Natural killer cell (primary cell): ENCODE measurements at regions not wholly inside any gene's neighbourhood (a gene's known extent, or its start where the extent isn't known, plus 50 kb on each side); places are given as distances from the start of the nearest gene placed in this dataset.

Source experiments
- ATAC-seq, 3 donors: fragments of 150-1000 bp in 2 of 3; fragments of 200-7000 bp in 1 of 3; cut with Tn5 transposase; 1 replicate in 1 of 3; 2 replicates in 2 of 3; pipeline ENCODE4 v1.10.0; 2021; ENCODE audit warnings: mild to moderate bottlenecking in 2 of 3, moderate library complexity in 2 of 3
- DNase-seq, 2 donors: peaks; one replicate each; pipeline versions ENCODE4 v3.0.0 to v3.0.0-alpha.2; 2013 to 2021; ENCODE audit warnings: mixed read lengths in 1 of 2
- H3K27ac ChIP-seq: one replicate; pipeline ENCODE4 v1.5.1; 2013; ENCODE audit warnings: mild to moderate bottlenecking, low read length
- H3K27me3 ChIP-seq: one replicate; pipeline ENCODE4 v1.6.1; 2013; ENCODE audit warnings: low read length; ENCODE audit not compliant: control insufficient read depth, insufficient read depth
- H3K36me3 ChIP-seq: one replicate; pipeline ENCODE4 v1.6.1; 2013; ENCODE audit warnings: low read length; ENCODE audit not compliant: control insufficient read depth, insufficient read depth
- H3K4me1 ChIP-seq: one replicate; pipeline ENCODE4 v1.6.1; 2013; ENCODE audit warnings: low read length; ENCODE audit not compliant: control insufficient read depth, insufficient read depth
- H3K4me3 ChIP-seq: one replicate; pipeline ENCODE4 v1.5.1; 2013; ENCODE audit warnings: low read length
- H3K9me3 ChIP-seq: one replicate; pipeline ENCODE4 v1.6.1; 2013; ENCODE audit warnings: low read length; ENCODE audit not compliant: control insufficient read depth, insufficient read depth
- H3K27ac Mint-ChIP-seq, 2 donors: one replicate each; pipeline ENCODE4 v1.8.0; 2022; ENCODE audit warnings: mild to moderate bottlenecking in 2 of 2, mixed read lengths in 2 of 2, moderate library complexity in 1 of 2
- H3K27me3 Mint-ChIP-seq, 2 donors: one replicate each; pipeline ENCODE4 v1.8.0; 2022; ENCODE audit warnings: low read depth in 2 of 2, mixed read lengths in 2 of 2
- H3K36me3 Mint-ChIP-seq: one replicate; pipeline ENCODE4 v1.8.0; 2022; ENCODE audit warnings: mixed read lengths
- H3K4me1 Mint-ChIP-seq, 2 donors: one replicate each; pipeline ENCODE4 v1.8.0; 2022; ENCODE audit warnings: mixed read lengths in 2 of 2
- H3K4me3 Mint-ChIP-seq: one replicate; pipeline ENCODE4 v1.8.0; 2022; ENCODE audit warnings: mild to moderate bottlenecking, moderate library complexity, mixed read lengths
- H3K9me3 Mint-ChIP-seq, 2 donors: one replicate each; pipeline ENCODE4 v1.8.0; 2022; ENCODE audit warnings: mixed read lengths in 2 of 2
- WGBS: methylation state at CpG from one replicate; pipeline ENCODE4 v1.1.7; 2013; ENCODE audit warnings: missing lambda C conversion rate; ENCODE audit not compliant: insufficient coverage; 5-methylcytosine and 5-hydroxymethylcytosine counted together
- intact Hi-C: fragments of 100-400 bp; cut with micrococcal nuclease; formaldehyde crosslinking; loops from one replicate; pipeline ENCODE4 v1.14.2; 2022
- TF ChIP-seq, protein P1 (sequence below): fragments of 200-600 bp; IDR thresholded peaks from one replicate; pipeline ENCODE4 v1.8.0; 2022; ENCODE audit warnings: antibody characterized with exemption

DNA sequence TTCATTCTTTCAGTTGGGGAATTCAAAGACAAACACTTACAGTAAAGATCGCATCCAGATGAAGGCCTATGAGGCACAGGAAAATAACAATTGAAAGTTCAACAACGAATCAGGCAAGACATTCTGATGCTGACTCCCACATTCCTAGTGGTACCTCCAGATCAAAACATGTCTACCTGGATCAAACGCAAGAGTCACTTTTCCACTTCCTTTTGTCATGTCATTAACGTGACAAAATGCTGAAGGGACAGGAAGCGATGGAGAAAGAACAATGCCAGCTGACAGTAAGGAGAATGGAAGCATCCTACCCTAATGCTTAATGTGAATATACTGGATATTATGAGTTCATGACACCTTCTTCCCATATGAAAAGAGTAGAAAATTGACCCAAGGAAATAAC lies 365.4 kb upstream of the CDH11 start:
- Histone ChIP-seq H3K27ac (no peak overlapping the region), H3K27me3 (no peaks in the 10 kb centered on the region), H3K4me3 (no peak overlapping the region), H3K4me1 (no peaks in the 10 kb centered on the region), H3K9me3 (no peaks in the 10 kb centered on the region), H3K36me3 (no peaks in the 10 kb centered on the region)
- H3K27ac Mint-ChIP-seq, result no peak overlapping the region
- no peaks in the 10 kb centered on the region for H3K36me3 Mint-ChIP-seq
- no peak for DNase-seq
- no peaks in the 10 kb centered on the region for H3K9me3 Mint-ChIP-seq
- H3K4me3 Mint-ChIP-seq, result no peak overlapping the region
- intact Hi-C loops, result no loop called here
- no peaks in the 10 kb centered on the region for H3K4me1 Mint-ChIP-seq
- H3K27me3 Mint-ChIP-seq, result peaks cover 0 to 3% of the 10 kb centered on the region in 2 donors
- WGBS, result 80% methylated on average over 5 of the region's 5 CpGs
- no peak for ATAC-seq
- TF ChIP-seq, protein P1, sequence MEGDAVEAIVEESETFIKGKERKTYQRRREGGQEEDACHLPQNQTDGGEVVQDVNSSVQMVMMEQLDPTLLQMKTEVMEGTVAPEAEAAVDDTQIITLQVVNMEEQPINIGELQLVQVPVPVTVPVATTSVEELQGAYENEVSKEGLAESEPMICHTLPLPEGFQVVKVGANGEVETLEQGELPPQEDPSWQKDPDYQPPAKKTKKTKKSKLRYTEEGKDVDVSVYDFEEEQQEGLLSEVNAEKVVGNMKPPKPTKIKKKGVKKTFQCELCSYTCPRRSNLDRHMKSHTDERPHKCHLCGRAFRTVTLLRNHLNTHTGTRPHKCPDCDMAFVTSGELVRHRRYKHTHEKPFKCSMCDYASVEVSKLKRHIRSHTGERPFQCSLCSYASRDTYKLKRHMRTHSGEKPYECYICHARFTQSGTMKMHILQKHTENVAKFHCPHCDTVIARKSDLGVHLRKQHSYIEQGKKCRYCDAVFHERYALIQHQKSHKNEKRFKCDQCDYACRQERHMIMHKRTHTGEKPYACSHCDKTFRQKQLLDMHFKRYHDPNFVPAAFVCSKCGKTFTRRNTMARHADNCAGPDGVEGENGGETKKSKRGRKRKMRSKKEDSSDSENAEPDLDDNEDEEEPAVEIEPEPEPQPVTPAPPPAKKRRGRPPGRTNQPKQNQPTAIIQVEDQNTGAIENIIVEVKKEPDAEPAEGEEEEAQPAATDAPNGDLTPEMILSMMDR, result no peak

DNA sequence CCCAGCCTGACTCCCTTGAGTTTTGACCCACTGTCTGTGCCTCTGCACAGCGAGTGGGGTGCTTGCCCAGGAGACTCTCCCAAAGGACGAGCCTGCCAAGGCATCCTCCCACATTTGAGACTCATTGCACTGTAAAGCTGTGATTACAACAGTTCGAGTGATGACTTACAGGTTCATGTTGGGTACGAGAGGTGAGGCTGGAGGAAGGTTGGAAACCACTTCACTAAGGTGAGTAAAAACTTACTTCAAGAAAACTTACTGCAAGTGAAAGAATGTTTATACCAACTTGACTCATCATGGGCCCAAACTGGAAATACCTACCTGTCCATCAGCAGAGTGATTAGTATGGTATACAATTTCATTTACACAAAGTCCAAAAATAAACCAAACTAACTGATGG lies 360.1 kb upstream of the CDH11 start:
- Histone ChIP-seq H3K27ac (no peak overlapping the region), H3K4me3 (no peak overlapping the region), H3K27me3 (no peaks in the 10 kb centered on the region), H3K4me1 (no peaks in the 10 kb centered on the region), H3K9me3 (no peaks in the 10 kb centered on the region), H3K36me3 (no peaks in the 10 kb centered on the region)
- Mint-ChIP-seq H3K9me3 (peaks cover 2% of the 10 kb centered on the region in 2 donors), H3K27me3 (no peaks in the 10 kb centered on the region), H3K4me3 (no peak overlapping the region), H3K36me3 (no peaks in the 10 kb centered on the region), H3K4me1 (no peaks in the 10 kb centered on the region), H3K27ac (no peak overlapping the region)
- DNase-seq (no peak), ATAC-seq (no peak)
- intact Hi-C loops, result no loop called here
- TF ChIP-seq, protein P1, result no peak
- 86% methylated on average over 4 of the region's 4 CpGs for WGBS

DNA sequence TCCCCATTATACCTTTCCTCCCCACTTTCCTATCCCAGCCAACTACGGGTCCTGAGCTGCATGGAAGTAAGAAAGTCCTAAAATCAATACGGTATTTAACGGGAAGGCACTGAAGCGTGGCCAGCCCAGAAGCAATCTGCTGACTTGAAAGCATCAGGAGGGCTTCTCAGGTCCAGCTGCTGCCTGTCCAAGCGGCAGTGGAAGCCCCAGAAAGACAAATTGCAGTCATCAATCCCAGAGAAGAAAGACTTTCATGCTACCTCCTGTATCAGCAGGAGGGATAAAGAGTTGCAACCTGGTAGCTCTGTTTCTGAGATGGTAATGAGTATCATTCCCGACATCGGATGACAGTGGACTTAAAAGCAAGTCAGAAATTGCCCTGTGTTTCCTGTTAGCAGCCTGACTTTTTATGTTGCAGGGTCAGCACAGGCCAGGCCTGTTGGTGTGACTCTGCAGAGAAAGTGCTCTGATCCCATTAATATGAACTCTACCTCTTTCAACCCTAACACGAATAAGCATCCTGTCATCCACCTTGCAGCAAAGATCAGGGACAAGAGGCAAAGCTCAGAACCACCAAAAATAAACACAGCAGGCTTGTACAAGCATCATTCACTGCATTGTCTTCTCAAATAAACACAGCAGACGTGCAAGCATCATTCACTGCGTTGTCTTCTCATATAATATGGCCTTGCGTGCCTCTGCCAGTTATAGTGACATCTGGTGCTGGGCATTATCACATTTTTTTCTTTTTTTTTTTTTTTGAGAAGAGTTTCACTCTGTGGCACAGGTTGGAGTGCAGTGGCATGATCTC lies 358.6 kb upstream of the CDH11 start:
- no peaks in the 10 kb centered on the region for H3K9me3 ChIP-seq
- Mint-ChIP-seq H3K4me3 (no peak overlapping the region), H3K36me3 (no peaks in the 10 kb centered on the region), H3K27me3 (no peaks in the 10 kb centered on the region), H3K9me3 (peaks cover 2 to 3% of the 10 kb centered on the region in 2 donors), H3K4me1 (no peaks in the 10 kb centered on the region), H3K27ac (no peak overlapping the region)
- intact Hi-C loops, result no loop called here
- WGBS, result 67% methylated on average over 11 of the region's 11 CpGs
- no peak overlapping the region for H3K4me3 ChIP-seq
- TF ChIP-seq, protein P1, result no peak
- H3K4me1 ChIP-seq, result no peaks in the 10 kb centered on the region
- H3K27ac ChIP-seq, result no peak overlapping the region
- H3K27me3 ChIP-seq, result no peaks in the 10 kb centered on the region
- no peak for DNase-seq
- no peak for ATAC-seq
- H3K36me3 ChIP-seq, result no peaks in the 10 kb centered on the region

DNA sequence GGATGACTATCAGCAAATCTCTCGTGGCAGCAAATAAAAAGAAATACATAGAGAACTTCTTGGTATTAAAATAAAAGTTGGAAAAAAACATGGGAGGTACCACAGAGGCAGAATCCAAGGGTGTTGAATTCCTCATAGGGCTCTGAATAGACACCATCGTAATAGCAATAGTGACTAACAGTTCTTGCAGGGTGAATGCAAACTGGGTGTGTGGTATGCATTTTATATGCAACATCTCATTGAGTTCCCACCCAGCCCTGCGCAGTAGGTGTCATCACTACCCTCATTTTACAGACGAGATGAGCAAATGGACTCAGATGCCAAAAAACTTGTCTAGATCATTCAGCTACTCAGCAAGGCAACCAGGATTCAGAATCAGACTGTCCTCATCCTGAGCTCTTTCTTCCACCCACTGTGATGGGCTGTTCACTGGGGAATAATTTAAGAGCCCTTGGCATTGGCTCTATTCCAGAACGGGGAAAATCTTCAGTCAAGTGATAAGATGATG lies 354.6 kb upstream of the CDH11 start:
- Mint-ChIP-seq H3K4me3 (no peak overlapping the region), H3K4me1 (no peaks in the 10 kb centered on the region), H3K27me3 (no peaks in the 10 kb centered on the region), H3K36me3 (no peaks in the 10 kb centered on the region), H3K27ac (no peak overlapping the region), H3K9me3 (peaks cover 3 to 5% of the 10 kb centered on the region in 2 donors)
- no peaks in the 10 kb centered on the region for H3K27me3 ChIP-seq
- no peak overlapping the region for H3K4me3 ChIP-seq
- intact Hi-C loops, result no loop called here
- DNase-seq (no peak), ATAC-seq (no peak)
- no peaks in the 10 kb centered on the region for H3K9me3 ChIP-seq
- 69% methylated on average over 5 of the region's 5 CpGs for WGBS
- H3K27ac ChIP-seq, result no peak overlapping the region
- no peaks in the 10 kb centered on the region for H3K36me3 ChIP-seq
- TF ChIP-seq, protein P1, result no peak
- no peaks in the 10 kb centered on the region for H3K4me1 ChIP-seq
